NCI-H2107 treated with DMSO at 0.1 percent for 48 hours (cell line): ENCODE measurements at regions not wholly inside any gene's neighbourhood (a gene's known extent, or its start where the extent isn't known, plus 50 kb on each side); places are given as distances from the start of the nearest gene placed in this dataset.
"Not testable (repeated sequence)": the region's sequence is repeated elsewhere in the genome, so short reads cannot be mapped to it uniquely, and the experiment has no call there.

Source experiments
- DNase-seq: peaks from one replicate; lab custom pipeline; 2025; ENCODE audit not compliant: unreplicated experiment; lab: John Stamatoyannopoulos, UW

GRCh38 chr1:98575955-98576354, 85.6 kb upstream of the SNX7 start:
- DNase-seq: no peak

DNA sequence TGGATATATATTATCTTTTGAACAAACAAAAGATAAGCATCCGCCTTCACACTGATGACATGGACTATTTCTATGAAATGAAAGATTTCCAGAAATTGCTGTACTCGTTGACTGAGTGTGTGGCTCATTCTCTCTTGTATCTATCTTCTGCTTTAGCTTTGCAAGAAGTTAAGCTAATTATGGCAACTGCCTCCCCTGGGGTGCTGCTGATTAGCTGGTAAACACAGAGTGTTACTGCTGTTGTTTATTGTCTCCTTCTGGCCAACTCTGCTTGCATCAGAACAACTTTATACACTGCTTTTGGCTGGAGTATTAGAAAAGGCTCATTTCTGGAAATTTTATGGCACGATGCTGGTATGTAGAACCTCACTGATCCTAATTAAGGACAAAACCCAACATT, 95.6 kb upstream of the SNX7 start:
- DNase-seq: no peak

DNA sequence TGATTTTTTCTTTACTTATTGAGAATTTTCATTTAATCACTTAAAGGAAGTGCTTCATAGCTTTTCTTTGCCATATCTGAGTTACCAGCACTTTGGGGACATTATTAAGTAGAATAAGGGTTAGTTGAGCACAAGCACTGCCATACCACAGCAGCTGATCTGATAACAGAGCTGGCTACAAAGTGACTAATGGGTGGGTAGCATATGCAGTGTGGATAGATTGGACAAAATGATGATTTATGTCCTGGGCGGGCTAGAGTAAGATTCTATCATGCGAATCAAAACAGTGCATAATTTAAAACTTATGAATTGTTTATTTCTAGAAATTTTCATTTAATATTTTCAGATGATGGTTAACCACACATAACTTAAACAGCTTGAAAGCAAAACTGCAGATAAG, 102.2 kb upstream of the SNX7 start:
- DNase-seq: no peak

DNA sequence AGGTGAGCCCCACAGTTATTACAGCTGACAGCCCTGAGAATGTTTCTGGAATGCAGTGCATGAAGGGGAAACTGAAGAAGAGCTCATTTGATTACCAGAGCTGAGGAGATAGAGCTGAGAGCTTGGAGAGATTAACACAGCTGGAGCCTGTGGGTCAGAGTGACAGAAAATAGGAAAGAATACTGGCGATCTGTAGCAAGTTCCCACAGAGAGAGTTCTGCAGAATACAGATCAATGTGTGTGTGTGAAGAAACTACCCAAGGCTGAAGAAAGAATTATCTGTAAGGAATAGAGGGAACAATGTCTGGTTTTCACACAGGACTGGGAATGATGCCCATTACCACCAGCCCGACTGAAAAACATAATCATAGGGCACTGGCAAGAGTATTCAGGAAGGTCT, 103.6 kb upstream of the SNX7 start:
- no peak for DNase-seq

GRCh38 chr1:98556521-98557158, 104.9 kb upstream of the SNX7 start:
- no peak for DNase-seq

- no peak for DNase-seq
Observed at GRCh38 chr1:98555814-98556213, 105.7 kb upstream of the SNX7 start.

- DNase-seq: not testable (repeated sequence)
Observed at GRCh38 chr1:98552576-98553074, 108.9 kb upstream of the SNX7 start.

DNA sequence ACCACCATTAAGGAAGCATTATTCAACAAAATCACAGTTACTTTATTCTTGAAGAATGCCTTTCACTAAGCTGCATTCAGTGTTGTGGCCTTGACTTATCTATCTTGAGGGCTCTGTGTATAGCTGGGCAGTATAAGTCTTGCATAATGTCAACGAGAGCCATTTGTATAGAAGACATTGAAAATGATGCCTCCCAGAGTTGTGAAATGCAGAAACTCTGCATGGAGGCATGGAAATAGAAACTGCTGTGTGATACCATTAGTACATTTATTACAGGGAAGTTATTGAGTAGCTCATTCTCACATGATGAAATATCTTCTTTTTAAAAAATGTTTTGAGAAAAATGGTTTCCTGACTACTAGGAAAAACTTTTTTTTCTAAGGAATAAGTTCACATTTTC, 111.4 kb upstream of the SNX7 start:
- DNase-seq: no peak

DNA sequence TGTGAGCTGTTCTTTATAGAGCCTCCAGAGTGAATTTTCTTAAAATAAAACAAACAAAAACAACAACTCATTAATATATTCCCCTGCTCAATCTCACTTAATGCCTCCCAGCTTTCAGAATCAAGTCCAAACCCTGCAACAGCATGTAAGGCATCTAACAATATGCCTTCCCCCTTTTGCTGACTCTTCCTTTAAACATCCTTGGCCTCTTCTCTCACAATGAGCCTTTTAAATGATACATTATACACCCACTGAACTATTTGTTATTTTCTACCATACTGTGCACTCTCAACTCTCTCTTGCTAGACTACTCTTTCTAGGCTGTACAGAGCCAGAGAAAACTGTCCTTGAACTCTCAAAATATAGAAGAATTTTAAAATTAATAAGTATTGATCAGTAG, 115.2 kb upstream of the SNX7 start:
- DNase-seq: no peak

DNA sequence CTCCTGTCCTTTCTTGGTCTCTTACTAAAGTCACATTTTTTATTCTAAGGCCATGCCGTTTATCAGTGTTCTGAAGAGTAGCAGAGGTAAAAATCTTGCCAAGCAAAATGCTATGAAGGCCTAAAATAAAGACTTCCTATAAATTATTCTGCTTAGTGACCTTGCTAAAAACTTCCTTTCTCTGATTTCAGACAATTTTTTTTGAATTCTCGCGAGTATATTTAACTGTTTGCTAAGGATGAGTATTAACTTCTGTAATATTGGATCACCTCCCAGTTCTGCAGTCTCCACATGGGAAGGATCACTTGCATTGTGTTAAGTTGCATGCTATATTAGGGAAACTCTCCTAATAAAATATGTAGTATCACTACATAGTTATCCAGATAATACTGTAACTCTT, 123.4 kb upstream of the SNX7 start:
- DNase-seq: no peak

DNA sequence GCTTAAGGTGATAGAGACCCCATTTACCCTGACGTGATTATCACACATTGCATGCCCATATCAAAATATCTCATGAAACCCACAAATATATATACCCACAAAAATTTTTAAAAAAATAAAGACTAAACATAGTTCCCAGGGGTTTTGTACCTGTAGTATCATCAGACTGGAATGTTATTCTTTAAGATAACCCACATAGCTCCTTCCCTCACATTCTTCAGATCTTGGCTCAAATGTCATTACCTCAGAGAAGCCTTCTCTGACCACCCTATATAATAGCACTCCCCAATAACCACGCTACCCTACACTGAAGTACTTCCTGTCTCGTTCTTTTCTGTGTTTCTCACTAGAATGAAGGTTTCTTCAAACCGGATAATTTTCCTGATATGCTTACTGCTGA, 138.3 kb upstream of the SNX7 start:
- no peak for DNase-seq

- no peak for DNase-seq
Observed at GRCh38 chr1:98516306-98516705, 145.2 kb upstream of the SNX7 start.

- DNase-seq: no peak
Observed at GRCh38 chr1:98515744-98516143, 145.8 kb upstream of the SNX7 start.

GRCh38 chr1:98512216-98512615, 149.3 kb upstream of the SNX7 start:
- DNase-seq: not testable (repeated sequence)

- DNase-seq: no peak
Observed at GRCh38 chr1:98503771-98504170, 157.8 kb upstream of the SNX7 start.

DNA sequence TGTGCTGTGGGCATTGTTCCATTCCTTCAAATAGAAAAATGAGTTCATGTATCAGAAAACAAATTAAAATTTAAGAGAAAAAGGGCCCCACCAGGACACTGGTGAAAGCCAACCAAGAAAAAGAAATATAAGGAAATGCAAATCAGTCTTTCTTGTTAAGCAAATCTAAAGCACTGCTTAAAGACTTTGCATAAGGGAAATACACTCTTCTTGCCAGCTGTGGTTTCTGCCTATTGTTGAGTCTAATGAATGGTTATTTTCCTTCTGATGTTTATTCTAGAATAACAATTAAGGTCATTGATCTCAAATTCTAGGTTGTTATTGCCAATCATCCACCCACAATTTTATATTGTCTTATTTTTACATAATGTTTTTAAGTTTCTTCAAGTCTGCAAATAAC, 158.6 kb upstream of the SNX7 start:
- DNase-seq: no peak

- DNase-seq: no peak
Observed at GRCh38 chr1:98500324-98500723, 161.2 kb upstream of the SNX7 start.

DNA sequence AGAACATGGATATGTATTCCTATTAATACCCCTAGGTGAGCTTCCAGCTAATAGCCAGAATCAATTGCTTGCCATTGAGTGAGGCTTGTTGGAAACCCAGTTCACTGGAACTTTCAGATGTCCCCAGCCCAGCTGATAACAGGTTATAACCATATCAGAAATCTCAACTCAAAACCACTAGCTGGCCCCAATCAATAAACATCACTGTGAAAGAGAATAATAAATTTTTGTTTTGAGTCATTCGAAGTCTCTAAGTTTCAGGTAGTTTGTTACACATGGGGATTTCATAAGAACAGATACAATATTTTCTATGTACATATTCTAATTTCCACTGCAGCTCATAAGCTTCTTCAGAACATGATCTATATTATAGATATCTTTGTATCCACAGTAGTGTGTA, 162.9 kb upstream of the SNX7 start:
- no peak for DNase-seq

DNA sequence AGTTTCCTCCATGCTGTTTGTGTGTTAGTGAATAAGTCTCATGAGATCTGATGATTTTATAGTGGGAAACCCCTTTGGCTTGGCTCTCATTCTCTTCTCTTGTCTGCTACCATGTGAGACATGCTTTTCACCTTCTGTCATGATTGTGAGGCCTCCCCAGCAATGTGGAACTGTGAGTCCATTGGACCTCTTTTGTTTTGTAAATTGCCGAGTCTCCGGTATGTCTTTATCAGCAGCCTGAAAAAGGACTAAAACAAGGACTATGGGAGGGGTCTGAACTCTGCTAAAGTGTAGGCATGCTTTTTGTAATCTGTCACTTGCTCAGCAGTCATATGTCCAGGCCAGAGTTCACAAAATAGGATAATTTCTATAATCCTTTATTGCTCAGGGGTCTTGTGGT, 164.0 kb upstream of the SNX7 start:
- DNase-seq: no peak

GRCh38 chr1:98496256-98496995, 165.1 kb upstream of the SNX7 start:
- DNase-seq: no peak

- no peak for DNase-seq
Observed at GRCh38 chr1:98493469-98493868, 168.1 kb upstream of the SNX7 start.

GRCh38 chr1:98490099-98490498, 171.4 kb upstream of the SNX7 start:
- DNase-seq: no peak

GRCh38 chr1:98487620-98488019, 173.9 kb upstream of the SNX7 start:
- DNase-seq: no peak
